GM12873 (cell line): ENCODE measurements at regions not wholly inside any gene's neighbourhood (a gene's known extent, or its start where the extent isn't known, plus 50 kb on each side); places are given as distances from the start of the nearest gene placed in this dataset.

Experiments used
- CTCF ChIP-seq: IDR thresholded peaks from 2 replicates; pipeline ENCODE4 v1.5.1; 2012; ENCODE audit warnings: low read depth, mild to moderate bottlenecking, moderate library complexity, low read length, control low read depth; ENCODE audit not compliant: insufficient read depth; ENCODE audit errors: missing control alignments

GRCh38 chr14:49105512-49105911 is 480.7 kb downstream of the RPS29 start:
- TF ChIP-seq CTCF: no peak

- no peak for TF ChIP-seq CTCF
These were observed 493.8 kb downstream of the RPS29 start for GRCh38 chr14:49092345-49092744.

GRCh38 chr14:49089107-49089506 is 497.1 kb downstream of the RPS29 start:
- TF ChIP-seq CTCF: no peak

GRCh38 chr14:49058511-49058910 is 527.7 kb downstream of the RPS29 start:
- no peak for TF ChIP-seq CTCF

- TF ChIP-seq CTCF: no peak
These were observed 528.2 kb downstream of the RPS29 start for GRCh38 chr14:49057838-49058510.

- no peak for TF ChIP-seq CTCF
These were observed 530.2 kb downstream of the RPS29 start for GRCh38 chr14:49056021-49056420.

GRCh38 chr14:49052521-49052920 is 533.7 kb downstream of the RPS29 start:
- TF ChIP-seq CTCF: no peak
